Superior temporal gyrus (tissue), 1 donor: ENCODE measurements at regions not wholly inside any gene's neighbourhood (a gene's known extent, or its start where the extent isn't known, plus 50 kb on each side); places are given as distances from the start of the nearest gene placed in this dataset.

Experiments
- DNase-seq: peaks from one replicate; pipeline ENCODE4 v3.0.0-alpha.2; 2016; ENCODE audit errors: extremely low spot score

GRCh38 chr3:67804089-67804488 lies 149.7 kb upstream of the SUCLG2 start:
- no peak for DNase-seq

DNA sequence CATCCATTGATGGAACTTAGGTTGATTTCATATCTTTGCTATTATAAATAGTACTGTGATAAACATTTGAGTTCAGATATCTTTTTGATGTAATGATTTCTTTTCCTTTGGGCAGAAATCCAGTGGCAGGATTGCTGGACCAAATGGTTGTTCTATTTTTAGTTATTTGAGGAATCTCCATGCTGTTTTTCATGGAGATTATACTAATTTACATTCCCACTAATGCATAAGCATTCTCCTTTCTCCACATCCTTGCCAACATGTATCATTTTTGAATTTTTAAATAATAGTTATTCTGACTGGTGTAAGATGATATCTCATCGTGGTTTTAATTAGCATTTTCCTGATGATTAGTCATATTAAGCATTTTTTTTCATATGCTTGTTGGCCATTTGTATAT lies 144.0 kb upstream of the SUCLG2 start:
- DNase-seq = no peak

DNA sequence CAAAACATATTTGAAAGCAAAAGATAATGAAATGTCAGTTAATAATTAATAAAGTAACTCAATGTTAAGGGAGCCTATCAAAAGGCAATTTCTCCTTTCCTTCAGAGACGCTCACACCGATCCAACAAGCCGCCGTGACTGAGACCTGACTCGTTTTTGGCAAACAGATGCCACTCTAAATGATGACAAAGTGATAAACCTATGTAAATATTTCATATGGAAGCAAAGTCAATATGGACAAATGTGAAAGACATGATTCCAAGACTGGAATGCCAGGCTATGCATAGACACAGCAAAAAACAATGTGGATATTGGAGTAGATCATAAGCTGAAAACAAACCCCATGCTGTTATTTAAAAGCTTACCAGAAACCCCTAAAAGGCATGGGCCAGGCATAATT lies 137.2 kb upstream of the SUCLG2 start:
- DNase-seq = no peak

GRCh38 chr3:67790043-67790442 lies 135.6 kb upstream of the SUCLG2 start:
- peak; percentile 36 for DNase-seq

- DNase-seq = no peak
Observed at GRCh38 chr3:67788396-67788795, 134.0 kb upstream of the SUCLG2 start.

GRCh38 chr3:67783281-67784250 lies 129.2 kb upstream of the SUCLG2 start:
- no peak for DNase-seq

DNA sequence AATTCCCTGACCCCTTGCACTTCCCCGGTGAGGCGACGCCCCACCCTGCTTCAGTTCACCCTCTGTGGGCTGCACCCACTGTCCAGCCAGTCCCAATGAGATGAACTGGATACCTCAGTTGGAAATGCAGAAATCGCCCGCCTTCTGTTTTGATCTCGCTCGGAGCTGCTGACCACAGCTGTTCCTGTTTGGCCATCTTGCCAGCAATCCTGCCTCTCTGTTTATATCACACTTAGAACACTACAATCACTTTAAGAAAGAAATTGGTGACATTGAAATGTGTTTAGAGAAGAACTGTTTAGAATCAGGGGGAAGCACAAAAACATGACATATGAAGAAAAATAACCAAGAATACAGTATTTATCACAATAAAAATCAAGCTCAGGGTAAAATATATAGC lies 127.5 kb upstream of the SUCLG2 start:
- DNase-seq = no peak

DNA sequence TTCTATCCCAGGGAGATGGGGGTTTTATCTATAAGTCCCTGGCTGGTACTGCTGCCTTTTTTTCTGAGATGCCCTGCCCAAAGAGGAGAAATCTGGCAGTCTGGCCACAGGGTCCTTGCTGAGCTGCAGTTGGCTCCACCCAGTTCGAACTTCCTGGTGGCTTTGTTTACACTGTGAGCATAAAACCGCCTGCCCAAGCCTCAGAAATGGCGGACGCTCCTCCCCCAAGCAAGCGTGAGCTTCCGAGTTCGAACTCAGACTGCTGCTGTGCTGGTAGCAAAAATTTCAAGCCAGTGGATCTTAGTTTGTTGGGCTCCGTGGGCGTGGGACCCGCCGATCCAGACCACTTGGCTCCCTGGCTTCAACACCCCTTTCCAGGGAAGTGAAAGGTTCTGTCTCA lies 126.8 kb upstream of the SUCLG2 start:
- no peak for DNase-seq

DNA sequence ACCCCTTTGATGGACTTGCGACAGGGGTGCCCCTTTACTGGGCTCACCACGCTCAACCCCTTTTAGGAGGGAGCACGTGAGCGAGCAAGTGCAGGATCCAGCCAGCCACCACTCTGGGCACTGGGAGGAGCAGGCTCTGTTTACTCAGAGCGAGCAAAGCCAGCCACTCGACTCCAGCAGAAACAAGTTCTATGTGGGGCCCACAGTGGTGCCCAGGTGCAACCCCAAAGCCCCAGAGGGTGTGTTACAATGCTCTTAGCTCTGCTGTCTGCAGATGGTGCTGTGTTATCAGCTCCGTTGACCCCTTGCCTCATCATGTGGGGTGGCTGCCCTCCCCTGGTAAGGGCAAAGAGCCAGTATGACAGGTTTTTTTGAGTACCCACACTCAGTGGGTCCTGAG lies 120.3 kb upstream of the SUCLG2 start:
- DNase-seq = no peak

- no peak for DNase-seq
Observed at GRCh38 chr3:67765575-67765974, 111.2 kb upstream of the SUCLG2 start.

- DNase-seq = no peak
Observed at GRCh38 chr3:67745296-67745695, 90.9 kb upstream of the SUCLG2 start.

- no peak for DNase-seq
Observed at GRCh38 chr3:67744699-67745098, 90.3 kb upstream of the SUCLG2 start.

GRCh38 chr3:67739851-67740250 lies 85.4 kb upstream of the SUCLG2 start:
- no peak for DNase-seq

- no peak for DNase-seq
Observed at GRCh38 chr3:67737906-67738865, 83.8 kb upstream of the SUCLG2 start.

- no peak for DNase-seq
Observed at GRCh38 chr3:67737140-67737539, 82.7 kb upstream of the SUCLG2 start.

DNA sequence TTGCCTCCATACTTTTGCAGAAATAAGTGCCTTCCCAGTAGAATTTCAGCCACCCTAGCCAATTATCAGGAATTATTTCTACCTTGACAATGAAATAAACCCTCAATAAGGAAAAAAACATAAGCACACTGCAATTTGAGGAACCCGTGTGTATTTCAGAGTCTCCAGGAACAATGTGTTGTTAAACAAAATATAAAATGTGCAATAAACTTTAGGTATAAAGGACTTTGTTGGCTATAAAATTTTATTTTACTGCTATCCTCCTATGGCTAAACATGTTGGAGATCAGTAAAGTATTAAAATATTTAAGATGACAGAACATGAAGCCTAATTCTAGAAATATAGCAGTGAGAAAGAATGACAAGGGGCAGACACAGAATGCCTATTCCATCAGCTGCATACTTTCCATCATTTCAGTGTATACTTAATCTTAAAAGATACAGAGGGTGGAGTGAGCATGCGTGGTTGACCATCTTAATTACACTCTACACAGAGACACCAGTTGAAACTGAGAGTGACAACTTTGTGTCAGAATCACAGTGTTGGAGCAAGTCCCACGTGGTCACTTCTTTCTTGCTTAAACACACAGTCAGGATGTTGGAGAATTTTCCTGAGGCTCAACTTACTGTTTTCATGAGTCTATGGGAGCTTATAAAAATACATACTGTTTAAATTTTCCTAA lies 79.0 kb upstream of the SUCLG2 start:
- no peak for DNase-seq

GRCh38 chr3:67724434-67724833 lies 70.0 kb upstream of the SUCLG2 start:
- no peak for DNase-seq

- no peak for DNase-seq
Observed at GRCh38 chr3:67723863-67724262, 69.5 kb upstream of the SUCLG2 start.

GRCh38 chr3:67719333-67719732 lies 64.9 kb upstream of the SUCLG2 start:
- no peak for DNase-seq

- no peak for DNase-seq
Observed at GRCh38 chr3:67715971-67716370, 61.6 kb upstream of the SUCLG2 start.

GRCh38 chr3:67713764-67714469 lies 59.5 kb upstream of the SUCLG2 start:
- no peak for DNase-seq
